ENCODE measurements at regions not wholly inside any gene's neighbourhood (a gene's known extent, or its start where the extent isn't known, plus 50 kb on each side); places are given as distances from the start of the nearest gene placed in this dataset.
"Not testable (repeated sequence)": the region's sequence is repeated elsewhere in the genome, so short reads cannot be mapped to it uniquely, and the experiment has no call there.

DNA sequence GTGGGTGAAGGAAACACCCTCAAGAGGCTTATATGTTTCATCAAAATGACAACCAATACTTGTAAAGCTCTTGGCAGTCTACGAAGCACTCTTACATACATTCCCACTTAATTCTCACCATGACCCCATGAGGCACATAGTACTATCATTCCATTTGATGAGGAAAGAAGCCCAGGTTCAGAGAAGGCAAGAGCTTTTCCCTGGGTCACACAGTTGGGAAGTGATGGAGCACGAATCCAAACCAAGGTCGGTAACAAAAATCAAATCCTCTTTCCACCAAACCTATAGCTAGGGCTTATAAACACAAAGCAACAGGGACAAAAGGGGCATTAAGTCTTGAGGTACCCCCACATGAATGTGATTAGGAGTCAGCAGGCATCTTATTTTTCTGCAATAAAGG lies 187.1 kb downstream of the UACA start:
- no peak for DNase-seq

DNA sequence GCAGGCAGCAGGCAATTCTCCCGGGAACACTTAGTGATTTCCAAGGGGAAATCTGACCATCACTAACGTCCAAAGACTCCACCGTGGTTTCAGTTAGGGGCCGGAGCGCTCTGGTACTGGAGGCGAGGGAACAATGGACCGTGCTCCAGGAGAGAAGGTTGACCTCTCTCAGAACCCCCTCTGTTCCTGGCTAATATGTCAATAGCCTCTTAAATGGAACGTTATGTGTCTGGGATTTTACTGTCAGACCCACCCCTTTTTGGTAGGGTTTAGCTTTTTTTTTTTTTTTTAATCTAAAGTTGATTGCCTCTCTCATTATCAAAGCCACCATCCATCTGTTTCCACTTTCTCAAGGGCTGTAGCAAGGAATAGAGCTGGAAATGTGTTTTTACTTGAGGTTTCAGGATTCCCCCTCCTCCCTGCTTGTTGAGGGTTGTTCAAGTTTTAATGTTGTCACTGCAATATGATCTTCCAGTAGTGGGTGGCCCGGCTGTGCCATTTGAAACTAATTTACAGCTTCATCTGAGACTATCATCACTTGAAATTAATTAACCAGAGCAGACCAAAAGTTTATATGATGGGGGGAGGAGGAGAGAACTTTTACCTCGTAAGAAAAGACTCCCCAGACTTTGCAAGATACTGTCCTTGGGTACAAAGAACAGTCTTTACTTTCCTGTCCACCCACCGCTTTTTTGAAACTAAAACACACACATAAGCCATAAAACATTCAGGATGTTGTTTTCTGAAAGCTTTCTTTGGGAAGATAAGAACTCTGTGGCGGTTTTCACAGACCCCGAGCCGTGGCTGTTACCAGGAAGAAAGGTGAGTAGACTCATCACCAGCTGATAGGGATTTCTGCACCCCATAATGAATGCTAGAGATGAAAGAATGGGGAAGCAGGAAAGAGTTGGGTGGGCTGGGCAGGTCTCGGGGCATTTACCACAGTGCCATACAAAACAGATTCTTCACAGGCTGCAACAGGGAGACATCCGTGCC lies 187.8 kb downstream of the UACA start:
- DNase-seq, result no peak

DNA sequence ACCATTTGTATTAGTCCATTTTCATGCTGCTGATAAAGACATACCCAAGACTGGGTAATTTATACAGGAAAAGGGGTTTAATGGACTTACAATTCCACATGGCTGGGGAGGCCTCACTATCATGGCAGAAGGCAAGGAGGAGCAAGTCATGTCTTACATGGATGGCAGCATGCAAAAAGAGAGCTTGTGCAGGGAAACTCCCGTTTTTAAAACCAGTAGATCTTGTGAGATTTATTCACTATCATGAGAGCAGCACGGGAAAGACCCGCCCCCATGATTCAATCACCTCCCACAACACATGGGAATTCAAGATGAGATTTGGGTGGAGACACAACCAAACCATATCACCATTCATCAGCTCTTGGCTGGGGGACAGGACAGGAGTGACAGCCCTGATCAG lies 189.0 kb downstream of the UACA start:
- not testable (repeated sequence) for DNase-seq

DNA sequence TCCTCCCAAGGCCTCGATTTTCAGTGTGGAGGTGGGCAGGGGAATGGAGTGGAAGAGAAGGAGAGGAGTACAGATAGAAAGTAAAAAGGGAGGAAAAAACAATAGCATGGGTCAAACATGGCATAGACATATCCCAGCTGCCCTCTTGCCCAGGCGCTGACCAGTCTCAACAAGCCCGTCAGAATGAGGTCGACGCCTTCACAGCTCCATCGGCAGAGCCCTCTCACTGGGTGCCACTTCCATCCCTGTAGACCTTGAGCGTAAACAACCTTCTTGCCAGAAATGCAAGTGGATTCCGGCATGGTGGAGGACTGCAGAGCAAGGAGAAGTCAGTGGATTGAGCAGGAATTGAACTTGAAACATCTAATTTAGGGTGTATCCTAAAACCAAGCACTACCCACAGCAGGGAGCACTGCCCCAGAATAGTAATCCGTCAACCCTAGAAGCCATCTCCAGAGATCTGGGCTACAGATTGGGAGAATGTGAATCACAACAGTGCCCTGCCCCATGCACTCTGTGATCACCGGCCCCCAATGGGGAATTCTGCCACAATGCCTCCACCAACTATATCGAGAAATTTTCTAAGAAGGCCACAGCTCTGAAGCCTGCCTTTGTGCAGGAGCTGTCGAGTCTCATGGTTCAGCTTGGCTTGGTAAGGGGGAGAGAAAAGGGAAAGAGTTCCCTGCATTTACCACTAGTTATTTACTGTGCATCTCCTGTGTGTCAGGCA lies 190.1 kb downstream of the UACA start:
- no peak for DNase-seq

- no peak for DNase-seq
Measured at GRCh38 chr15:70569714-70570231, 193.6 kb downstream of the UACA start.

DNA sequence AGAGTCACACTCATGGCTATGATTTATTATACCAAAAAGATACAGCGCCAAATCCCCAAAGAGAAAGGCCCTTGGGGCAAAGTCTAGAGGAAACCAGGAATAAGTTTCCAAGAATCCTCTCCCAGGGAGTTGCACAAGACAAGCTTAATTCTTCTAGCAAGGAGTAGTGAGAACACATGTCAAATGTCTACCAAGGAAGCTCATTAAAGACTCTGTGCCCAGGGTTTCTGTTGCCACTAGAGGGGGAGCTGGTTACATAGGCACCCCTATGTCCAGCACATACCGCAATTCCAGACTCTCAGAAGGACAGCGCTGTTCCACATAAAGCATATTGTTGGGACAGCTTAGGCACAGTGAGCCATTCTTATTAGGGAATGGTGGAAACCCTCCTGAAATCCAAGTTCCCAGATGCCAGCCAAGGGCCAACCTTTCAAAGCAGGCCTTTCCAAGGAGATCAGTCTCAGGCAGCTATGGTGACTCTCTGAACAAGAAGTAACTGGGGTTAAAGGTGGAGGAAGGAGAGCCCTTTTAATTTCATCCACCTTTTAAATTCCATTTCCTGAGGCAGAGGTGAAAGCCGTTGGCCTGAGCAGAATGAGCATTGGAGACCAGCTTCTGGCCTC lies 194.2 kb downstream of the UACA start:
- no peak for DNase-seq

DNA sequence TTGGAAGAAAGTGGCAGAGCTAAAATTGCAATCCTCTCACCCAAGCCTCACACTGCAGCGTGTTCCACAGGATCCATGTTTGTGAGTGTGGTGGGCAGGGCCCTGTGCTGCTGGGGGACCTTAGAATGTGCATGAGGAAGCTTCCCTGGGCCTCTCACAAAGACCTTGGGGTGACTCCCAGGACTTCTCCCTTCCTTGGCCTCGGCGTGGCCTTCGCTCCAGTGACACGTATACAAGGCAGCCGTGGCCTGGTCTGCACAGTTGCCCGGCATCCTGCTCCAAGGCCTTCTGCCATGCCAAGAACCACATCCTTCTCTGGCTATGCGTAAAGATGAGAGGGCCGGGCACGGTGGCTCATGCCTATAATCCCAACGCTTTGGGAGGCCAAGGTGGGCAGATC lies 196.4 kb downstream of the UACA start:
- no peak for DNase-seq

DNA sequence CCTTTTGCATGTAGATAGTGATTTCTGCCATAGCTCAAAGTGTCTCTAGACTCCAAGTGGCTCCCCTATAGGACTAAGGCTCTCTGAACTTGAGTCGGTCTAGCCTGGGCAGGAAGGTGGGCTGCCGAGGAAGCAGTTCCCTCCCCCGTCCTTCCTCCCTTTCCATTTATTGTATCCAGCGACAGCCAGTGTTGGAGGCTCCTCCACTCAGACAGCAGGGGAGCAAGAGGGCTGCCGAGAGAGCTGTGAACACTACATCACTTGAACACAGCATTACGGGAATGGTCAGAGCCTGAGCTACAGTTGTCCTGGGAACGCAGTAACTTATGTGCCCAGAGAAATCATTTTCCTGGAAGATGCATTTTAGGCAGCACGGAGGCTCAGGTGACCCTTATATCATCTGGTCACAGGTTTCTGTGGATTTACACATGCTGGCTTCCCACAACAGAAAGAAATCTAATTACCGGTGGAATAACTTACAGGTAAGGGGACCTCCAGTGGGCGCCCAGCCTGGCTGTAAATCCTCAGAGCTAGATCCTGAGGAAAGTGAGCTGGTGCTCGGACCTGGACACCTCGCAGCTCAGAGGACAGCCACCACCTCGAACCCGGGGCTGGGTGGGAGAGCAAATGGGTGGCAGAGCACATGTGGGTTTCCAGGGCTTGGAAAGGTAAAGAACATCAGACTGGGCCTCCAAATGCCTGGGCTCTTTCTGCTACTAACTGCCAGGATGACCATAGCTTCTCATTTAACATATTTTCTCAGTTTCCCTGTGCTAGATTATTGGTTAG lies 197.1 kb downstream of the UACA start:
- no peak for DNase-seq

DNA sequence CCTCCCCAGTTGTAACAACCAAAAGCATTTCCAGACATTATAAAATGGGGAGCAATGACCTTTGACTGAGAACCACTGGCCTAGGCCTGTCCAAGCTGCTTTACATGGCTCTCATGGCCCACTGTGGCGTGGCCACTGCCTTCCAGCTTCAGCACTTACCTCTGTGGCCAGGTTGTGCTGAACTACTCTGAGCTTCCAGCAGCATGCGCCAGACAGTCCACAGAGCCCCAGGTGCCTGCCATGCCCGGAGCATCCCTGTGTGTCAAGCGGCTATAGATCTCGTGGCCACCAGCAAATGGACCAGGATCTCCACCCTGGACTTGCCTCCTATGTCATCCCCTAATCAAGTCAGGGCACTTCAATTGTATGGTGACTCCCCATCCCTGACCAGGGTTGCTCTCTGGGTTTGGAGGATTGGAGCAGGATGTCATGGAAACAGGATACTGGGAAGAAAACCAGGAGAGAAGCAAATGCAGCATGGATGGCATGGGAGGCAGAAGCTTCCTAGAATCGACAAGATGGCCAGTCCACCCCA lies 199.7 kb downstream of the UACA start:
- no peak for DNase-seq

GRCh38 chr15:70562906-70563305 lies 200.5 kb downstream of the UACA start:
- DNase-seq, result no peak

- DNase-seq, result no peak
Measured at GRCh38 chr15:70561885-70562284, 201.5 kb downstream of the UACA start.

DNA sequence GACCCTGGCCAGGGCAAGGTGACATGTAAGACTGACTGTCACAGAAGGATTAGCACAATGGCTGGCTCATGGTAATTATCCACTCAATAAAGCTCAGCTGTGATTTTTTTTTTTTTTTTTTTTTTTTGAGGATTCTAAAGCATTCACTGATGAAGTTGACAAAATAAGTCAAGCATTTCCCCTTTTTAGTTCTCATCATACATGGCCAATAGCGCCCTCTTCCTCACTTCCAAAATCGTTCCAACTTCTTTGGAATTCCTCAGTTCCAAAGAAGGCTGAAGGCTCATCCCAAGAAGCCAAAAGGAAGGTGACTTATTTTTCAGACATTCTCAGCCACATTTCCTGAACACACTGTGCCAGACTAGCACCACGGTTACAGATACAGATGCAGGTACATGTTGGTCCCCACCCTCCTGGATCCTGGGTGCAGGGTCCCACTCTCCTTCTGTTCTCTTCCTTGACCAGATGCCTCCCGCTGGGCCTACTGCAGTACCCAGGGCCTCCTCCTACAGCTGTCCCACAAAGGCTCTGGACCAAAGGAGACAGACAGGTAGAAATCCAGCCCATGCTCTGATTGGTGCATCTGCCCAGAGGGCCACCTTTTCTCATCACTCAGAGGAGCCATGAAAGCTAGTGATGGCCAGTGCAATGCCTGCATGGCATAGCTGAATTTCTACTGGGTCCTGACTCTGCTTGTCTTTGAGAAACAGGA lies 202.6 kb downstream of the UACA start:
- DNase-seq, result no peak

DNA sequence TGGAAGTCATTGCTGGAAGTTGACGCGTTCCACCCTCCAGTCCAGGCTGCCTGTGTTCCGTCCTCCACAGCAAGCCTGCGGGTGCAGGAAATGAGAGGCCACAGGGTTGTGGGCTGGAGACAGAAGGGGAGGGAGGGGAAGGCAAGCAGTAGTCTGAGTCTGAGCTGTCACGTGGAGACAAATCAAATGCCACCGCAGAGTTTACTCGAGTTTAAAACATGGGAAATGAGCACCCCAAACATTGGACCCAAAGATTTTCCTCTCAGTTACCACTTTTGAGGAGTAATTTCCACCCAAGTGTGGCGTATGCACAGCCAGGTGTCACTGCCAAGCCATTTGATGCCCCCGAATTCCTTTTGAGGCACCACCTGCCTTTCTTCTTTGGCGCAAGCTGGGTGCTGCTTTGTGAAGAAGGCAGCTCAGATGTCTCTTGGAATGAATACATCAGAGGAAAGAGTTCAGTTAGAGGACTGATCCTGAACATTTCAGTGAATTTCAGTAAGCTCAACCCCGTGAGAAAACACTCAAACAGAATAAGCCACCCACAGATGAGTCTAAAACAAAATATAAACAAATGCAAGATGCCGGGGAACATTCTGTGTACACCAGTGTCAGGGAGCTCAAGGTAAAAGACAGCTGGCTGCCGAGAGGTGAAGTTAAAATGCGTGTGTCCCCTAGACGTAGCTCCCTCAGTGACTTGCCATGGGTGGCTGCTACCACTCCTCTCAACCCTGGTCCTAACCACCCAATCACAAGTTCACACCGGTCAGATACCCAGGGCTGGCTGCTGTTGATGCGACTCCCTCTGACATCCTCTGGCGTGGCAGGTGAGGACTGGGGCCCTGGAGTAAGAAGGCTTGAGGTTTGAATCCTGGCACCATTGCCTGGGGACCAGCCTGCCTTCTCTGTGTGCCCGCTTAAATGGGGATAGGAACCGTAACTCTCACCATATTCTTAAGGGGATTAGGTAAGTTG lies 203.8 kb downstream of the UACA start:
- no peak for DNase-seq

DNA sequence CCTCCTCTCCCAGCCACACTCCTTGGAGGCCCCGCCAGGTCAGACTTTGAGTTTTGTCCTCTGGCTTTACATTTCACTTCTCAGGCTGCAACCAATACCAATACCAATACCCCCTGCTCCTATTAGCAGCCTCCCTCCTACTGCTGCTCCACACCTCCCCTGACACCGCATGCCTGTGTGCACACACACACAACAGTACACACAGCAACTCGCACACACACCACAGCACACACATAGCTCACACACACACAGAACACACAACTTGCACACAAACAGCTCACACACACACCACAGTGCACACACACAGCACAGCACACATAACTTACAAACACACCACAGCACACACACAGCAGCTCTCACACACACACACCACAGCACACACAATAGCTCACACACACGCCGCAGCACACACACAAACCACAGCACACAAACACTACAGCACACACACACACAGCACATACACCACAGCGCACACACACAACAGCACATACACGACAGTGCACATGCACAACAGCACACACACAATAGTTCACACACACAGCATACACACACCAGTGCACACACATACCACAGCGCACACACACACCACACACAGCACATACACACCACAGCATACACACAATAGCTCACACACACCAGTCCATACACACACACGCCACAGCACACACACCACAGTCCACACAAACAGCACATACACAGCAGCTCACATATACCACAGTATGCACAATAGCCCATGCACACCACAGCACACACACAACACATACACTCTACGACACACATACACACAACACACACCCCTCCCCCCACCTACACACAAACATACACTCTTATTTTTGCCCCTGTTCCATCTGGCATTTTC lies 204.7 kb downstream of the UACA start:
- no peak for DNase-seq

DNA sequence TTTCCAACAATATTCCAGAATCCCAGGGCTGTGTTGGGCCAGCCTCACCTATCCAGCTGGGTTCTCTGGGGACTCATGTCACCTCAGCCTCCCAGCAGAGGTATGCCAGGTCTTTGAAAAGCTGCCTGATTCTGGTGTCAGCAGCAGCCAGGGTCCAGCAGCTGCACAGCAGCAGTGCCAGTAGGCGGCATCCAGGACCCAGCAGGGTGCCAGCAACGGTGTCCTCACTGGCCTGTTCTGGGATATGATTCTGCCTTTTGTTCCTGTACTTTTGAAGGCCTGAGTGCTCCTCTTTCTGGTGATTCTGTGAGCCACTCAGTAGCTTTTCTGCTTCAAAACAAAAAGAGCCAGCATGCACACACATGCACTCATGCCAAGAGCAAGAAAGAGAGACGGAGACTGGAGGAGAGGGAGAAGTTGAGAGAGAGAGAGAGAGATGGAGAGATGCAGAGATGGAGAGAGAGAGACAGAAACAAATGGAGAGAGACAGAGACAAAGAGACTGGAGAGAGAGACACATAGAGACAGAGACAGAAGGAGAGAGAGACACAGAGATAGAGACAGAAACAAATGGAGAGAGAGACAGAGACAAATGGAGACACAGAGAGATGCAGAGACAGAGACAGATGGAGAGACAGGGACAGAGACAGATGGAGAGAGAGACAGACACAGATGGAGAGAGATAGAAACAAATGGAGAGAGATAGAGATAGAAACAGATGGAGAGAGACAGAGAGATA lies 205.7 kb downstream of the UACA start:
- no peak for DNase-seq

- DNase-seq, result no peak
Measured at GRCh38 chr15:70556779-70557178, 206.6 kb downstream of the UACA start.

DNA sequence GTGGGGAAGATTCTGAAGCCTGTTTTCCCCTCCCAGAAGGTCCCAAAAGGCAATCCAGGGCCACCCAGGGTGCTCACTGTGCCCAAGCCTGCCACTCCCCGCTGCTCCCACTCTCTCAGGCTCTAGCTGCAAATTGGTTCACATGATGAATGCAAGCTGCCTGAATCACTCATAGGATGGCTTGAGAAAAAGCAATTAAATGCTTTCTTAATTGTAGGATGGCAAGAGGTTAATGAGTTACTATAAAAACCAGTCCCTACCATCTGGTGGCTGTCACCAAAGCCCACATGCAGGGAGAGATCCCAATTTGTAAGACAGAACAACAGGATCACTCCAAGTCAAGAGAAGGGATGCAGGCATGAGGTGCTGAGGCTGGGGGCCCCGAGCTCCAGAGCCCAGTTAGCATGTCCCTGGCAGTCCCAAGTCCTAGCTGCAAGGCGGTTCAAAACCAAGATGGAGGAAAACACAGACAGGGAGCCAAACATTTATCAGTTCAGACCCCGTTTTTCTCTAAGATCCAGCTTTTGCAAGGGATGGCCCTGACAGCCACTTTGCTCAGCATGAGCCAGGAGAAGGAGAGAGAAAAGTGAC lies 207.1 kb downstream of the UACA start:
- DNase-seq, result no peak

DNA sequence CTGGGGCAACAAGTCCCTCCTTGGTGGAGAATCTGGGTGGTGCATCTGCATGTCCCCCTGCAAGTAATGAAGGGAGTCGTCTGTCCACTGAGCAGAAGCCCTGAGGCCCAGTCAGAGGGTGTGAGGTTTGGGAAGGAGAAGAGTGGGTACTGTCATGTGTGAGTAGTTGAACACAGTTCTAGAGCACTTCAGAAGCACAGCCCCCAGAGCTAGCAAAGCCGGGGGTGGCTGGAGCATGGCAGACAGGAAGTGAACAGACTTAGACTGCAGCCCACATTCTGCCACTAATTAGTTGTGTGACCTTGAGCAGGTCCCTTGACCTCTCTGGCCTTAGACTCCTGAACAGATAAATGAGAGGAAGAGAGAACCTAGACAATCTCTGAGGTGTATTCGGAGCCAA lies 207.6 kb downstream of the UACA start:
- DNase-seq, result no peak
